Activated CD4-positive, alpha-beta T cell treated with anti-CD3 and anti-CD28 coated beads, Interleukin-10, Interleukin-2, amounts not matched to agents 100 ng/mL and 50 ng/mL, durations not matched to agents 16 hours and 8 hours (primary cell): ENCODE measurements at regions not wholly inside any gene's neighbourhood (a gene's known extent, or its start where the extent isn't known, plus 50 kb on each side); places are given as distances from the start of the nearest gene placed in this dataset.

ENCODE experiments used
- DNase-seq: peaks from one replicate; pipeline ENCODE4 v3.0.0-alpha.2; 2020

GRCh38 chr11:27757953-27758352, 57.7 kb upstream of the BDNF start:
- no peak for DNase-seq

- no peak for DNase-seq
Observed at GRCh38 chr11:27754035-27755017, 54.1 kb upstream of the BDNF start.
